T47D (cell line): ENCODE measurements at regions not wholly inside any gene's neighbourhood (a gene's known extent, or its start where the extent isn't known, plus 50 kb on each side); places are given as distances from the start of the nearest gene placed in this dataset.

Experiments
- DNase-seq, 2 experiments: peaks; one replicate each; pipeline versions ENCODE4 v3.0.0 to v3.0.0-alpha.2; 2011 to 2012; ENCODE audit warnings: low read depth in 1 of 2, low spot score in 1 of 2
- JUND ChIP-seq: IDR thresholded peaks from 2 replicates; pipeline ENCODE4 v1.6.1; 2012; ENCODE audit warnings: low read depth
- in situ Hi-C: cut with HindIII; loops from 2 replicates; pipeline ENCODE4 v1.10.0; 2016; ENCODE audit warnings: low sequenced_read_pairs, low pct_unique_long_range_greater_than_20kb

DNA sequence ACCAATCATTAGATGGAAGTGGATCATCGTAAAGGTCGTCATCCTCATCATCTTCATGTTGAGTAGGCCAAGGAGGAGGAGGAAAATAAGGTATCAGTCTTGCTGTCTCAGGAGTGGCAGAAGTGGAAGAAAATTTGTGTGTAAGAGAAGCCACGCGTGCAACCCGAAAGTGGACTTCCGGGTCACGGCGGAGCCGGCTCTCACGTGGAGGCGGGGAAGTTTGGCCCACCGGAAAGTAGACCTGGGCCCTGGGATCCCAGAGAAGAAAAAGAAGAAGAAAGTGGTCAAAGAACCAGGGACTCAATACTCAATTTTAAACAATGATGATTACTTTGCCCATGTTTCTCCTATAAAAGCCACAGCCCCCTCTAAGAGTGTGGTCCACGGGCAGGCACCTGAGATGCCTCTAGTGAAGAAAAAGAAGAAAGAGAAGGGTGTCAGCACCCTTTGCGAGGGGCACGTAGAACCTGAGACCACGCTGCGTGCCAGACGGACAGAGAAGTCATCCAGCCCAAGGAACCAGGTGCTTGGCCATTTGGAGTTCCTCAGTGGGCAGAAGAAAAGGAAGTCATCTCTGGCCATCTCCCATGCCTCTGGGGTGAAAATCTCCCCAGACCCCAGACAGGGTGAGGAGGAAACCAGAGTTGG is 365.8 kb downstream of the BCAT1 start:
- no peak for TF ChIP-seq JUND
- DNase-seq = no peak
- in situ Hi-C loops = no loop called here

DNA sequence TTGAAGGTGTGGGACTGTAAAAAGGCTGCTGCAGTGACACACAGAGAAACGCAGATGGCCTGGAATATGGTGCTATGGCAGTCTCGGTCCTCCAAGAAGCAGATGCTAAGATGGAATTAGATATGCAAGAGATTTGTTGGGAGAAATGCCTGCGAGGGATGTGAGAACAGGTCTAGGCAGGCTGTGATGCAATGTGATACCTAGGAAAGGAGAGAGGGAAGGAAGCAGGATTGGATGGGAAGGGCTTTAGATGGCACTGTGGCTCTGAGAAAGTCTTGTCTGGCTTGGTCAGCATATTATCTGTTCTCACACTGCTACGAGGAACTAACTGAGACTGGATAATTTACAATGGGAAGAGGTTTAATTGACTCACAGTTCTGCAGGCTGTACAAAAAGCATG is 374.4 kb downstream of the BCAT1 start:
- DNase-seq = no peak
- TF ChIP-seq JUND = no peak
- in situ Hi-C loops = no loop called here

DNA sequence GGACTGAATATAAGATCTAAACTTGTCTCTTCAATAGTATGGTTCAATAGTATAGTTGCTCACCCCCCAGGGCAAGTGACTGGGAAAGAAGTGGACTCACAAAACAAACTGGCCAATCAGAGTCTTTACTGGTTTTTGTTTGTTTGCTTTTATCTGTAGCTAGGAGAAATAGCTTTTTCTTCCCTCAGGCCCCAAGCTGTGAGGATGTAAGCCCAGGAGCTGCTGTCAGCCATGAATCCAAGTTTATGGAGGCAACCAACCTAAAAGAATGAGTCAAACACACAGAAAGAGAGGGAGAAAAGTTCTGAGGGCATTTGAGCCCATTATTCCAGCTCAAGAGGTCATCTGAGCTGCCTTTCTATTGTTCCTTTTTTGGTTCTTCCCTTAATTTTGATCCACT is 375.3 kb downstream of the BCAT1 start:
- no peak for TF ChIP-seq JUND
- in situ Hi-C loops = no loop called here
- no peak for DNase-seq

DNA sequence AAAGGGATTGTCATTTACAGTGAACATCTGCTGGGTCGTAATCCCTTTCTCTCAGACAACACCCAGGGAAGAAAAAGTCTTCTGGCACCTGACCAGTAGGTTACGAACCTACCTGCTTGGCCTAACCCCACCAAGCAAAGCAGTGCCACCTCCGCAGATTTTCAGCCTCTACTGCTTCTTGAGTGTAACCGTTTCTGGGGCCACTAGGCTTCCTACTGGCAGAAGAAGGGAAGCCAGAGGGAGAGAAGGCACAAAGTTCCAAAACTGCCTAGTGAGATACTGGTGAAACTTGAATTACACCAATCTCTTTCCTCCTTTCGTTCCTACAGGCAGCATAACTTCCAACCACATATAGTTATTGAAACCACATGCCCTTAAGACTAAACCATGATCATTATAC is 383.6 kb downstream of the BCAT1 start:
- in situ Hi-C loops = no loop called here
- TF ChIP-seq JUND = no peak
- no peak for DNase-seq

DNA sequence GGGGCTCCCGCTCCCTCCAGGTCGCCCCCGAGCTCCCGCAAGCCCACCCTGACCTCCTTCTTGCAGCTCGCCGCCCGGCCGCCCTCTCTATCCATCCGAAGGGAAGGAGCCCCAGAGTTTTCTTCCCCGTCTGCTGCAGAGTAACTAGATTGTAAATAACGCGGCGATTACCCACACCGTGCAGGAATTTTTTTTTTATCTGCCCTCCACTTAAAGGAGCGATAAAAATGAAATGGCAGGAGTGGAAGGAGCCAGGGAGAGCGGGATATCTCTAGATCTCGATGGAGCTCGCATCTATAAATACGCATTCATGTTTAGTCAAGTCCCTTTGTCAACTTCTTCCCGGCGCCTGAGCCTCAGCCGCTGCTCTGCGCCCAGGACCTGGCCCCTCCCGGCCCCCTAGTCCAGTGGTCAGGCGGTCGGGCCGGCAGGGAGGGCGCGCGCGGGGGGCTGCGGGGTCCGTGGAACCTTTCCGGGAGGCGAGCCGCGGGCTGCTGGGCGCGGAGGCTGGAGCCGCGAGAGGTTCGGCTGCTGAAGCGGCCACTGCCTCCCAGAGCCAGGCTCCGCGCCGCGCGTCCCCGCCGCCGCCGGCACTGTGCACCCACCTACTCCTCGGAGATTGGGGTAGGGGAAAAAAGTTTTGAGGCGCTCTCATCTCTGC is 386.0 kb downstream of the BCAT1 start:
- peak; percentile 30 to 54 for DNase-seq
- in situ Hi-C loops = no loop called here
- no peak for TF ChIP-seq JUND

DNA sequence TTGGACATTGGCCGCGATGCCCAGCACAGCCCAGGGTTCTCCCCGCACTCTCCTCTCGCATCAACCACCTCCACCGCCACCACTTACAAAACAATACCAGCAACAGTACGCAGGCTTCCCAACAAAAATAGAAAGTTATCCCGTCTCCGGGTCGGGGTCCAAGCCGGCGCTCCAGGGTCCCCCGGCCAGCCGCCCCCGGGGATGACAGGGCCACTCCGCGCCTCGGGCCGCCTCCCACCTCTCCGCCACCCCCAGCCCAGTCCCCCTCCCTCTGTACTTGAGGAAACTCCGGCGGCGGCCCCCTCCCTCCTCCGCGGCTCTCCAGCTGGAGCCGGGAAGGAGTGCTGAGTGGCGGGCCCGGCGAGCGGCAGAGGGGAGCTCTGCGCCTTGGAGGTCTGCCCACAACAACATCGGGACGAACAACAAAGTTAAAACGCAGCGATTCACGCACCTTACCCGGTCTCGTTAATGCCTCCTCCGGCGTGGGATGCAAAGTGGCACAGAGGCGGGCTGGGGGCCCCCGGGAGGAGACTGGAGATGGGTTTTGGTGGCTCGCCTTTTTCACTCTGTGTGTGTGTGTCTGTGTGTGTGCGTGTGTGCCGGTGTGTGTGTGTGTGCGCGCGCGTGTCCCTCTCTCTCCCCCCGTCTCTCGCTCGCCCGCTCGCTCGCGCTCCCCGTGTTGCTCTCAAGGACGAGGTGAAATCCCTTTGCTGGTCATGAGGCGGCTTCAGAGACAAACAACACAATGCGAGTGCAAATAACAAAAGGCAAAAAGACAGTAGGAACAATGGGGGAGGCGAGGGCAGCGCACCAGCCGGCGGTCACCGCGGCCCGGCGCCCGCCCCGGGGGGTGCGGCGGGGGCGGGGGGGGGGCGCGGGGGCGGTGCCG is 386.8 kb downstream of the BCAT1 start:
- TF ChIP-seq JUND = no peak
- in situ Hi-C loops = no loop called here
- peak; percentile 39 to 55 for DNase-seq

DNA sequence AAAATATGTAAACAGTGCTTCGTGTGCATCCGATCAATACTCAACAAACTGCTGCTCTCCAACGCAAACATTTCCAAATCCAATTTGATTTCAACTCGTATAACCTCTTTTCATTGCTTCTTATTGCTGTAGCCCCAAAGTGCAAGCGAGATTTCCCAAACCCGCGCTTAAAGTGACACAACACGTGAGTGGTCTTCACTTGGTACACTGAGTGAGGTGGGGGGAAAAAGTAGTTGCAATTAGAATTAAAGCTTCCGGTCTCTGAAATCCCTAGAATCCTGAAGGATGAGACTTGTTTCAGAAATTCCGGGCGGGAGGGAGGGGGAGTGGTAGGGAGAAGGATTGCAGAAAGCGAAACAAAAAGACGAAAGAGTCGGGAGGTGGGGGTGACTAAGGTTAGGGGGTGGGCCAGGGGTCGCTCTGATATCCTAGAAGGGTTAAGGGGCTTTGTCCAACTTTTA is 387.5 kb downstream of the BCAT1 start:
- no peak for DNase-seq
- TF ChIP-seq JUND = no peak
- in situ Hi-C loops = no loop called here

DNA sequence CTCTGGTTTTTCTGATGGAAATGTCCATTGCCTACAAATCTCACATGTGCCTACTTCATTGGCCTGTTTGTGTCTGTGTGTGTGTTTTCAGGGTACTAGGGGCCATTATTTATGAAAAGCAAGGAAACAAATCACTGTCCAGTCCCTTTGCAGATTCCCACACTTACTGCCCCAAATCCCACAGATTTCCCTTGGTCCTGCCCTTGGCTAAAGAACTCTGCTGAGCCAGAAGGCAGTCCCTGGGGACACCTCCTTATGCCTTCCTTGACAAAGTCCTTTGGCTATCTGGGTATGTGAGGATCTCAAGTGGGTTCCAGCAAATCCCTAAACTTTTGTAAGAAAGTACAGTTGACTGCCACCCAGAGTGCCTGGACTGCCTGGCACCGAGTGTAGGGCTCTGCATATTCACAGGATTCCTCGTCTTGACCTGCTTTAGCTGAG is 388.1 kb downstream of the BCAT1 start:
- in situ Hi-C loops = no loop called here
- no peak for TF ChIP-seq JUND
- no peak for DNase-seq

DNA sequence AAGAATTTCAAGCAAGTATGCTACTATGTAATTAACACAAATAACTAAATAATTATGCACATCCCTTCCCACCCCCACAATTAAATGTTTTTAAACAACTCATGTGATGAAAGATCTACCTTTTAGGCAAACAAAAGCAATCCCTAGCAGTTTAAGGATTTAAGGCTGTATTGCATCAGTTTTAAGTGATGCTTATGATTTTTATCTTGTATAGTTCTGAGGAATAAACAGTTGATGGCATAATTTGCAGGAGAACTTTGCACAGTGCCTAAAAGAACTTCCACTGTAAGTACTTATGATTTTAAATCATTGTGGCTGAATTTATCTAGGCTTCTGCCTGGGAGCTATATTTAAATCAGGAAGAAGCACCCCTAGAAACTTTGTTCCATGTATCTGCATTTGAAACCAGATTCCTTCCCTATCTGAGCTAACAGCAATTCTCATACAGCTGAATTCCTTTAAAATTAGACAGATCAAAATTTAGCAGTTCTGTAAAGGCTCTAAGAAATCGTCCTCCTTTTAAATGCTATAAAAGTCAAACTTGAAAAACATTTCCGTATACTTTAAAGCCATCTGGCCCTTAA is 388.6 kb downstream of the BCAT1 start:
- in situ Hi-C loops = no loop called here
- TF ChIP-seq JUND = no peak
- no peak for DNase-seq

DNA sequence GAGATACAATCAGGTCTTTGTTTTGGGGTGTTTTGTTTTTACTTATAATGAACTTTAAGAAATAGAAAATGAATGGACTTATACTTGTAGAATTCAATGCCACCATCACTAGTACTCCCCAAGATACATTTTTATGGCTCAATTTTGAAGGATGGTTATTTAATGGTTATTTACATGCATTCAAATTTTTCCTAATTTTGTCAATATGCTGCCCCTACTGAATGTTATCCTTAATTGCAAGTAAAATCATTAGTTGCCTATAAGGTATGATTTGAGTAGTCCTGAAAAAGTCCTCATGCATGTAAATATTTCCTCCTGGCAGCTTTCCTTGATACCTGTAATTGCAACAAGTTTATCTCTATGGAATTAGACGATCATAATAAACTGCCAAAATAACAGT is 391.2 kb downstream of the BCAT1 start:
- TF ChIP-seq JUND = no peak
- in situ Hi-C loops = no loop called here
- DNase-seq = no peak

DNA sequence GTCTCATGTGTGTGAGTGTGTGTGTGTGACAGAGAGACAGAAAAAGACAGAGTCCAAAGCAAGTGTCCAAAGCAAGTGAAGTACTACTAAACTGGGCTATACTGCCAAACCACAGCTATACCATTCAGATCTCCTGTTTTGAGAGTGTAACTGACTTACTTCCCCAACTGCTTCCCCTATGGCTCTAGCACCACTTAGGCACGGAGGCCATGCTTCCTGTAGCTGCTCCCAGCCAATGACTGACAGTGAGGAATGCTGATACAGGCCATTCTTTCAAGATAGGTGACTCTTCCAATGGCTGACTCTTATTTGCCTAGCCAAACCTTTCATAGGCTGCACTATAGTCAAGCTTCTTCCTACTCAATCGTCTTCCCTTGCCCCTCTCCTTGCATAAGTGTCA is 393.2 kb downstream of the BCAT1 start:
- TF ChIP-seq JUND = no peak
- in situ Hi-C loops = no loop called here
- no peak for DNase-seq

DNA sequence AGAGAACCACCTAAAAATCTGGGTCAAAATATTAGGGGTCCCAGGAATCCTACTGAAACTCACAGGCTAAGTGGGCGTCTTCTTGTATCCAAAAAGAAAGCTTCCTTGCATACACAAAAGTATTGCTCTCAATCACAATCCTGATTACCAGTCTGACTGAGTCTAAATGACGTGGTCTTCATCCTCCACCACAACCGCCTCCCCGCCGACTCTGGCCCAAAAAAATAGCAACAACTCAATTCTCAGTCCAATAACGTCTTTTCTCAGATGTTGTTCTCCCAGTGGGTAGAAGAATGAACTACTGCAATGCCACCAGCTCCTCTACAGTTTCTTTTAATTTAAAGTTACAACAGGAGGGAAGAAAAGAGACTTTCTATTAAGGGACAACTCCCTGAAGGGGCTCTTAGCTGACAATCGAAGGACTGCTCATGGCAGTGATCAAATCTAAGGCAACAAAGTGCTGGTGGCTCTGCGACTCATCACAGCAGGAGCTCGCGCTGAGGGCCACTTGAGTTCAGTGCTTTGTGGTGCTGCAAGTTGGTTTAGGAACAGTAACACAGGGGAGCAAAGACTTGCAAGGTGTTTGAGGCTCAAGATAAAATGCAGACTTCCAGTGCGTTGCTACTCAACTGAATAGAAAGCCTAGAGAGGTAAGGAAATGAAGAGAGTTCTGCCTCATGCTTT is 394.1 kb downstream of the BCAT1 start:
- no peak for DNase-seq
- TF ChIP-seq JUND = no peak
- in situ Hi-C loops = no loop called here
